GM12873 (cell line): ENCODE measurements at regions not wholly inside any gene's neighbourhood (a gene's known extent, or its start where the extent isn't known, plus 50 kb on each side); places are given as distances from the start of the nearest gene placed in this dataset.

ENCODE experiments used
- TF ChIP-seq, protein P1 (sequence below): IDR thresholded peaks from 2 replicates; pipeline ENCODE4 v1.5.1; 2012; ENCODE audit warnings: low read depth, mild to moderate bottlenecking, moderate library complexity, low read length, control low read depth; ENCODE audit not compliant: insufficient read depth; ENCODE audit errors: missing control alignments

DNA sequence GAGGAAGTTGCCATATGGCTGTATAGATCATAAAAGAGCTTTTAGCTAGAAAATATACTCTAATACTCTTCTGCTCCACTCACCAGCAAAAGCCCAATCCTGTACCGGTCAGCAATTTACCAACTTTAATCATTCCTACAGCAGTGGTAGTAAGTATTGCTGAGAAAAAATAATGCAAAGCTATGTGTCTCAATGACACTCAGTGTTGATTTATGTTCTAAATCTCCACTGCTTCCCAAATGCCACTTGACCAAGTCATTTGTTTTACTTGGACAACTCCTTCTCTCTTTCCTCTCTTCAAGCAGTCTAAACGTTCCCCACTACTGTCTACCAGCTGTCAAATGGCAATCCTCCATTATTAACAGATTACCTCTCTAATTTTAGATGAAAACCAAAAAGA lies 201.8 kb upstream of the GK2 start:
- TF ChIP-seq, protein P1, sequence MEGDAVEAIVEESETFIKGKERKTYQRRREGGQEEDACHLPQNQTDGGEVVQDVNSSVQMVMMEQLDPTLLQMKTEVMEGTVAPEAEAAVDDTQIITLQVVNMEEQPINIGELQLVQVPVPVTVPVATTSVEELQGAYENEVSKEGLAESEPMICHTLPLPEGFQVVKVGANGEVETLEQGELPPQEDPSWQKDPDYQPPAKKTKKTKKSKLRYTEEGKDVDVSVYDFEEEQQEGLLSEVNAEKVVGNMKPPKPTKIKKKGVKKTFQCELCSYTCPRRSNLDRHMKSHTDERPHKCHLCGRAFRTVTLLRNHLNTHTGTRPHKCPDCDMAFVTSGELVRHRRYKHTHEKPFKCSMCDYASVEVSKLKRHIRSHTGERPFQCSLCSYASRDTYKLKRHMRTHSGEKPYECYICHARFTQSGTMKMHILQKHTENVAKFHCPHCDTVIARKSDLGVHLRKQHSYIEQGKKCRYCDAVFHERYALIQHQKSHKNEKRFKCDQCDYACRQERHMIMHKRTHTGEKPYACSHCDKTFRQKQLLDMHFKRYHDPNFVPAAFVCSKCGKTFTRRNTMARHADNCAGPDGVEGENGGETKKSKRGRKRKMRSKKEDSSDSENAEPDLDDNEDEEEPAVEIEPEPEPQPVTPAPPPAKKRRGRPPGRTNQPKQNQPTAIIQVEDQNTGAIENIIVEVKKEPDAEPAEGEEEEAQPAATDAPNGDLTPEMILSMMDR: no peak

DNA sequence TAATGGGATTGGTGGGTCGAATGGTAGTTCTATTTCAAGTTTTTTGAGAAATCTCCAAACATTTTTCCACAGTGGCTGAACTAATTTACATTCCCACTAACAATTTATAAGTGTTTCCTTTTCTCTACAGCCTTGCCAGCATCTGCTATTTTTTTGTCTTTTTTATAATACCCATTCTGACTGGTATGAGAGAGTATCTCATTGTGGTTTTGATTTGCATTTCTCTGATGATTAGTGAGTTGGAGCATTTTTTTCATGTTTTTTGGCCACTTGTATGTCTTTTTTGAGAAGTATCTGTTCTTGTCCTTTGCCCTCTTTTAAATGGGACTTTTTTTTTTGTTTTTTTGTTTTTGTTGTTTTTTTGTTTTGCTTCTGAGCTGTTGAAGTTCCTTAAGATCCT lies 200.0 kb upstream of the GK2 start:
- TF ChIP-seq, protein P1: no peak

DNA sequence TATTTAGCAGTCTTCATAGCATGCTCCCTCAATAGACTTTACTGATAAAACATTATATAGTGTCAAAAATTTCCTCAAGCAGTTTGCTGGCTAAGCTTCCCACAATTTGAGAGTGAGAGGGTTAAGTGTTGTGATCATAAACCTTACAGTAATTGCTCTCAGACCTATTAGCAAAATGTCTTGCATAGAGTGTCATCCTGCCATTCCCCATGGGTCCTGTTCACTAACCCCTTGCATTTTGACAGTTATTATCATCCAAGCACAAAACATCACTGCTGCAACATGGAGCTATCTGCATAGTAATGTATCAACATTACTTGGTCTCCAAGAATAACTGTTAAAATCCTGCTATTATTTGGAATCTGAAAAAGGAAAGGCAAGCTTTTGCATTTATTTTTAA lies 196.1 kb upstream of the GK2 start:
- TF ChIP-seq, protein P1: no peak

DNA sequence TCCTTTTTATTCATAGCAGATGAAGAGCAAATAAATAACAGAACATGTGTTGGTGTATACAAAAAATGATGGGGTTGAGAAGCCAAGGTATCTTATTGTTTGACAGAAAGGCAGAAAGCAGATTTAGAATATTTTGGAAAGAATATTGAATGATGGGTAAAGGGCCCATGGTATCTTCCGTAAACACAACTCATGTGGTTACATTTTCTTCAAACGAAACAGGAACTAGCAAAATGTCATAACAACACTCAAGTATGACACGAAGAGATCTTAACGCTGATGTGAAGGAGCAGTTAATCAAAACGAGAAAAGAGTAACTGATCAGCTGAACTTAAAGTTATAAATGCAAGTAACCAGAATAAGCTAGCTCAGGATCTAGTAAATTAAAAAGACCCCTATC lies 195.7 kb upstream of the GK2 start:
- TF ChIP-seq, protein P1: no peak

DNA sequence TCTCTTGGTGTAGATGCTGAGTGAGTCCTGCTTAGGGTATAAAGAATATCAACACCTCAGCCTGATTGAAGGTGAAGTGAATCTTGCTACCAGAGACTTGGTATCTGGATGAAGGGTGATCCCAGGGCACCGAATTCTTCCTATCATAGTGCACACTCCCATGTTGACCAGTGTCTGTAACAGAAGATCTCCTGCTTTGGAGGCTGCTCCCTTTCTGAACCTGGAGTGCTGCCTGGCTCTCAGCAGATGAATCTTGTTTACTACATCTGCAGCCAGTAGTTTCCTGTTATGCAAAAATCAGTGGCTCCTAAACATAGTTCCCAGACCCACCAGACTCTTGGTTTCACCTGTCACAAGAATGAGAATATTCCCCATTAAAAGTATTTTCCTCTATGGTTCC lies 191.7 kb upstream of the GK2 start:
- TF ChIP-seq, protein P1: no peak

DNA sequence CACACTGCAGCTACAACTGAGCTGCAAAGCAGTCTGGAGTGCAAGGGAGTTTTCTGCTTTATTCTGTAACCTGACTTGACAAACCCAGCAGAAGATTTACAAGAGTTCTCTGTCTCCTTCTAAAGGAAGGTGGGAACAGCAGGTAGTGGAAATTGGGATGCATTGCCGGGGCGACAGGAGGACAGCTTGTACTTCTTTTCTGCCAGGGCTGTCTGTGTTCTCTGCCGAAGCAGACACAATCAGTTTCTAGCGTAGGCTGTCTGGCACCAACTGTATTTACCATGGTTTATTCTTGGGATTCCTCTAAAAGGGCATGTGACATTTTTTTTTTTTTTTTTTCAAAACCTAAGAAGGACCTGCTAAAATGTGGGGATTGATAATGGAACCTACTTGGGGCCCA lies 190.8 kb upstream of the GK2 start:
- TF ChIP-seq, protein P1: no peak

DNA sequence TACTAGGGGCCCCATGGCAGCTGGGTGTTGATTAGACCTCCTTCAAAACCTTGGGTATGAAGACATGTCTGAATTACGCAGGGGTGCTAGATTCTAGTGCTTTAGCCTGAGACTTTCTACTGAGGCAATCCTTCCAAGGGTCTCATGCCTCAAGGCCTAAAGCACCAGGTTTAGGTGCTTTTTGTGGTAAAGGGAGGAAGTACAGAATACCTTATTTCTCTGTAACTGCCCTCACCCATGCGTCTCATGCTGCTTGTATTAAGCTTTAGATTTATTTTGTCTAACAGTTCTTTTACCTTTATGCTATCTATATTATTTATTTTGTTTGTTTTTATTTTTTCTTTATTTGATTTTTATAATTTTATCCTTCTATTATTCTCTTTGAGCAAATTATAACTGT lies 190.2 kb upstream of the GK2 start:
- TF ChIP-seq, protein P1: no peak
